ENCODE measurements at regions not wholly inside any gene's neighbourhood (a gene's known extent, or its start where the extent isn't known, plus 50 kb on each side); places are given as distances from the start of the nearest gene placed in this dataset.
"Not testable (repeated sequence)": the region's sequence is repeated elsewhere in the genome, so short reads cannot be mapped to it uniquely, and the experiment has no call there.

DNA sequence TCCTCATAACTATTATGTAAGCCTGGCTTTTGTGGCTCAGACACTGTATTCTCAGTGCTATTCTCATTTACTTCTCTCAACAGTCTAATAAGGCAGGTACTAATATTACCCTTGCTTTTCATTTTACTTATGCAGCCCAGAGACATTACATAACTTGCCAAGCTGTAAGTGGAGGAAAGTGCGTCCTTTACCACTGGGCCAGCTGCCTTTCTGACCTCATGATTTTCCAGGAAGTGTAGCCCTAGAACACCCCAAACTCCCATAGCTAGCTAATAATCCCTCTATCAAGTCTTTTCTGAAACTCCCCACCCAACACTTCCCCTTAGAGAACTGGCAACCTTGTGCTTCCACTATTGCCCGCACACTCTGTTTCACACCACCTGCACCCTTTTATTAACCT lies 192.9 kb upstream of the HMHB1 start:
- no peak for DNase-seq

- DNase-seq: no peak
These were observed 193.8 kb upstream of the HMHB1 start for GRCh38 chr5:143618141-143618540.

DNA sequence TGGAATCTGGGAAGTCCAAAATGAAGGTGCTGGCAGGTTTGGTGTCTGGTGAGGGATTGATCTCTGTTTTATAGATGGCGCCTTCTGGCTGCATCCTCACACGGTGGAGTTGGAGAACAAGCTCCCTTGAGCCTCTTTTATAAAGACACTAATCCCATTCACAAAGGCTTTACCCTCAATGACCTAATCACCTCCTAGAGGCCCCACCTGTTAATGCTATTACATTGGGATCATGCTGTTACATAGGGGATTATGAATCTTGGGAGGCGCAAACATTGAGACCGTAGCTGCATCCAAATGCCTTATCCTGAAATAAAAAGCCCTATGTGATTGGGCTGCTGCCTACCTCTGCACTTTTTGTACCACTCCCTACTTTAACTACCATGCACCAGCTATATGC lies 197.1 kb upstream of the HMHB1 start:
- DNase-seq: no peak

- DNase-seq: no peak
These were observed 198.6 kb upstream of the HMHB1 start for GRCh38 chr5:143613329-143613728.

DNA sequence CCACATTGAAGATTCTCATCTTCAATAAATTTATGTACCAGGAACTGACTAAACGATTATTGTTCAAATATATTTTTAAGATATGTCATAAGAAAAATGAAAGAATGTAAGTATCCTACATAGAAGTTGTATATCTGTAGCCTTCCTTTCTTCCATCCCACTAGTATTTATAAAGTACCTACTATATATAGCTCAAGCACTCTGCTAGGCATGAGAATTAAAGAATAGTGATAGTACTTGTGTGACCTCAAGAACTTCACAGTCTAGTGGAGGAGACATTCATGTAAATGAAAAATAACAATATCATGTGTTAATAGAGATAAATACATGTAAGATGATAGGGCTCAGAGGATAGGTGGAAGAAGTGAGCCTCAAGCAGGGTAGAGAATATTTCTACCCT lies 201.0 kb upstream of the HMHB1 start:
- no peak for DNase-seq

- no peak for DNase-seq
These were observed 202.7 kb upstream of the NR3C1 start for GRCh38 chr5:143606043-143606752.

- no peak for DNase-seq
These were observed 202.0 kb upstream of the NR3C1 start for GRCh38 chr5:143605403-143606005.

DNA sequence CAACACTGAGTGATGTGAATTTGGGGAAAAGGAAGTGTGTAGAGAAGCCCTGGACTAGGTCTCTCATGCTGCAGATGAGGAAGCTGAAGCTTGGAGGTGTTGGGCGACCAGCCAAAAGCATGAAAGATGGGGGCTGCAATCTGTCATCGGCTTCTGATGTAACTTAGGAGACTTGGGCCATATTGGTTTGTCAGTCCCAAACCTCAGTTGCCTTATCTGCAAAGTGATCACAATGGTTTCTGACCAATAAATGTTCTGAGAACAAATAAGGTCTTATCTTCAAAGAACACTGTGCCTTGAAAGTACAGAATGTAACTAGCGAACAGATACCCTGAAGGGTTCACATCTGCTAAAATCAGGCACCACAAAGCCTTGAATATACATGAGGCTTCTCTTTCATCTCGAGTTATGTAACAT lies 198.4 kb upstream of the NR3C1 start:
- DNase-seq: no peak

DNA sequence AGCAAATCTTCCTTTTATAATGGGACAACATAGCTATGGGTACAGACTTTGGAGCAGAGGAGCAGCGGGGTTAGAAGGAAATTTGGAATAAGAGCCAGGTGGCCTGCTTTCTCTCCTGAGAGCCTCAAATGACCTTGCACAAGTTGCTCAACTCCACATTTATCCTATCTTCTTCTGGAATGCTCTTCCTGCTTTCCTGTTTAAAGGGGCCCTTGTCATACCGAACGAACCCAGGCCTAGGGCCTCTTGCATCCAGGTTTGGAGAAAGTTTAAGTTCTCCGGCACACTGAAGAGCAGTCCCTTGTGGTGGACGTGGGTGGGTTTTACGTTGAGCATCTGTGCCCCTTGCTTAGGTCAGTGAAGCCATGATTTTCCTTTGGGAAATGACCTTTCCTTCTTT lies 197.9 kb upstream of the NR3C1 start:
- no peak for DNase-seq

DNA sequence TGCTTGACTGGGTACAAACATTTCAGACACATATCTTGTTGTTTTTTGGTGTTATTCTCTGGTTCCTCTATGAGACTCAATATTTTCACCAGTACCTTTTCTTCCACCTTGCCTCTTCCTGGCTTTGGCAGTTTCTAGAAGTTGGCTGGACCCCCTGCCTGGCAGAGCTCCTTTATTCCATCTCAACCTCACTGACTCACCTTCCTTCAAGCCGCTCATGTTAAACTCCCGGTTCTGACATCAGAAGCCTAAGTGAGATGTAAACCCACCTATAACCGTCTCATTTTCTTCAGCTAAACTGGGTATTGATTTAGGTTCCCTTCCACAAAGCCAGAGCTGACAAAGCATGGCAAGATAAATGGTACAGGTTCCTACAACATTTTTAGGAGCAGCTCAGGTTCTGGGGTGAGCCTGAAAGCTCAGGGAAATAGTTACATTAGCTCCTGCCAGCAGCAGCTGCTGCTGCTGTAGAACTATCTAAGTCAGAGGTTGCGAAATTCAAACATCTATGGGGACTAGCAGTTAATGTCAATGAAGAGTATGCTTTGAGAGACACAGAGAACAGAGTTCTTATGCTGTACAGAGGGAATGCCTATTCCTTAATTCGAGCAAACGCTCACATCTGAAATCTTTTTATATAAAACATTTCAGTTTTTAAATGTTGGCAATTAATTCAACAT lies 197.1 kb upstream of the NR3C1 start:
- DNase-seq: no peak

DNA sequence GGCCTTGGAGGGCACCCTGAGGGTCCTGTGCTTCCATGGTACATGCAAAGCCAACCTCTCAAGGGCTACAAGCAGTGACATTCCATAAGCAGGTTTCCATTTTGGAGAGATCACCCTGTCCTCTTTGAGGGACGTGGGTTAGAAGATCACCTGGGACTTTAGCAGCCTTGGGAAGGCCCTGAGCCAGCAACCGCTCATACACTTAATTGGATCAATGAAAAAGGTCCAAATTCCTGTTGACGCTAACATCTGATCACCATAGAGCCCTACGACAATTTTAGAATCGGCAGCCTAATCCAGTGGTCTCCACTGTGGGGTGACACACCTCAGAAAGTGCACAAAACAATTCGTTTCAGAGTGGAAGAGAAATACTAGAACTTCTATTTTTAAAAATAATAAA lies 196.0 kb upstream of the NR3C1 start:
- DNase-seq: no peak

GRCh38 chr5:143596824-143597223 lies 193.3 kb upstream of the NR3C1 start:
- DNase-seq: no peak

GRCh38 chr5:143594902-143595818 lies 191.7 kb upstream of the NR3C1 start:
- DNase-seq: peak; percentile 20

- DNase-seq: no peak
These were observed 190.2 kb upstream of the NR3C1 start for GRCh38 chr5:143593723-143594122.

- no peak for DNase-seq
These were observed 189.2 kb upstream of the NR3C1 start for GRCh38 chr5:143592648-143593047.

- no peak for DNase-seq
These were observed 185.6 kb upstream of the NR3C1 start for GRCh38 chr5:143588933-143589662.

DNA sequence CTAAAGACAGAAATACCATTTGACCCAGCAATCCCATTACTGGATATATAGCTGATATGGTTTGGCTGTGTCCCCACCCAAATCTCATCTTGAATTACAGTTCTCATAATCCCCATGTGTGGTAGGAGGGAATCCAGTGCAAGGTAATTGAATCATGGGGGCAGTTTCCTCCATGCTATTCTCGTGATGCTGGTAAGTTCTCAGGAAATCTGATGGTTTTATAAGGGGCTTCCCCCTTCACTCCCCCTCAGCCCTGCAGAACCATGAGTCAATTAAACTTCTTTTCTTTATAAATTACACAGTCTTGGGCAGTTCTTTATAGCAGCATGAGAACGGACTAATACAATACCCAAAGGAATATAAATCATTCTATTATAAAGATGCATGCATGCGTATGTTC lies 184.6 kb upstream of the NR3C1 start:
- DNase-seq: not testable (repeated sequence)

GRCh38 chr5:143586781-143587362 lies 183.4 kb upstream of the NR3C1 start:
- DNase-seq: no peak

DNA sequence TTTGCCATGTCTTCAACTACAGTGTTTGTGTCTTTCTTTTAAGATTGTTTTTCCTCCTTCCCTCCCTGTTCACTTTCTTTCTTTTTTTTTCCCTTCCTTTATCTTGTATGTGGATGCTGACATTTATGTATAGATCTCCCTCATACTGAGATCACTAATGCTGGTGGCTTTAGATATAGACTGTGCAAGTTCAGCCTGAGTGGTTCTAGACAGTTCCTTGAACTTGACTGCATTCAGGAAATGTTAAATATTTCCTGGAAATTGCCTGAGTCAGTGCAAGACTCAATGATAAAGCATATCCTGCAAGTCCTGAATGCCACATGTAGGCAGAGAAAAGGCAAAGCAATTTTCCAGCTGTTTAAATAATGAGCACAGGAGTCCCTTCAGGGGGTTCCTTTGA lies 182.5 kb upstream of the NR3C1 start:
- DNase-seq: no peak

DNA sequence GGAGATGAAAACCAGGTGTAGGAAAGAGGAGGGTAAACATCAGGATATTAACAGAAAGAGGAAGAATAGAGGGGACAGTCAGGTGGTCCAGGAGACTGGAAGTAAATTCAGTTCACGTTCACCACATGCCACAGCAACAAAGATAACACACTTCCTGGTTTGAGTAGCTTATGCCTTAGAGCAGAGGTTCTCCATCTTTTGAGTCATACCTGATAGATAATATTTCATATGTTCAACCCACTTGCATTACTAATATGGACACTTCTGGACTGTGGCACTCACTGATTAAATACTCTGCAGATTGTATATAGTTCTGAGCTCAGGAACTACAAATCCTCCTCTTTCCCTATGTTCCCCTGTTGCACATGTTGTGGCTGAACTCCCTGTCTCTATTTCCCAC lies 179.9 kb upstream of the NR3C1 start:
- DNase-seq: no peak

DNA sequence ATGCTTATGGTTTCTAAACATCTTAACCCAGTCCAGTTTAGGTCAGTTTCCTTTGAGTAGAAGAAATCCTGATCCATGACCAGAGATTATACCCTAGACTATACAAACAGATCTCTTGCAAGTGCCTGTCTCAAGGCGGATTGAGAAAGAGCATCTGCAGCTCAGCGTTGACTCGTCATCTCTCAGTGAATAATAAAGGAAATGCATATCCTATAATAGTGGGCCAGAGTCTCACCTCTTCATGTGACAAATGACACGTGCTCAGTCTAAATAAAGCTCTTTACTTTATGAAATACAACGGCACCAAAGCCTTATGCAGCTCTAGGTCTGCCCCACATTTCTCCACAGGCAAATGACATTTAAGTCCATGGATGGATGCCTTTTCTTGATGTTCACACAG lies 179.4 kb upstream of the NR3C1 start:
- DNase-seq: no peak

- peak; percentile 28 for DNase-seq
These were observed 178.7 kb upstream of the NR3C1 start for GRCh38 chr5:143582176-143582575.
